K562 (cell line): ENCODE measurements at regions not wholly inside any gene's neighbourhood (a gene's known extent, or its start where the extent isn't known, plus 50 kb on each side); places are given as distances from the start of the nearest gene placed in this dataset.

Source experiments
- ATAC-seq: fragments of 200-7000 bp; cut with Tn5 transposase; 3 replicates; pipeline ENCODE4 v1.9.1; 2020; ENCODE audit warnings: moderate library complexity
- BruUV-seq: library from RNA; stranded (reverse); fragments of 400-500 nt; replicated peaks from 2 replicates; lab custom pipeline; 2021; lab: Mats Ljungman, UMichigan
- CTCF ChIA-PET: fragments of 300-600 bp; formaldehyde crosslinking; extraction: SDS; loops from one replicate; lab custom pipeline; 2021; ENCODE audit warnings: low intra/inter-chr PET ratio; lab: Yijun Ruan, JAX
- POLR2A ChIA-PET: fragments of 300-600, 350-650 bp; sonication (Branson Sonifier 250); formaldehyde crosslinking; extraction: SDS; loops from one replicate; lab custom pipeline; 2021; ENCODE audit warnings: antibody characterized with exemption, inconsistent platforms; lab: Yijun Ruan, JAX
- DNase-seq, 4 experiments: peaks; one replicate each; pipeline versions ENCODE4 v3.0.0 to v3.0.0-alpha.2; 2011 to 2018; ENCODE audit warnings: low spot score in 3 of 4, mixed read lengths in 3 of 4; ENCODE audit errors: extremely low read depth in 1 of 4
- FAIRE-seq: peaks from 2 replicates; lab custom pipeline; 2011; peaks lifted over from hg19 to GRCh38; lab: Jason Lieb, UNC
- H2AFZ ChIP-seq: 2 replicates; pipeline ENCODE4 v1.6.0; 2011; ENCODE audit warnings: low read depth, low read length, control low read depth, inconsistent platforms
- H3K27ac ChIP-seq: fragments of 200-600 bp; 3 replicates; pipeline ENCODE4 v1.8.0; 2011; ENCODE audit warnings: low read depth, mild to moderate bottlenecking, control low read depth, inconsistent platforms, low read length, moderate library complexity, mixed read lengths; ENCODE audit errors: extremely low read depth
- H3K27me3 ChIP-seq, 2 experiments: fragments of 300-600 bp in 1 of 2; 2 replicates in 1 of 2; 3 replicates in 1 of 2; pipeline versions ENCODE4 v1.6.0 to v1.8.0; 2011; ENCODE audit warnings: inconsistent platforms in 2 of 2, low read length in 2 of 2, mild to moderate bottlenecking in 1 of 2, mixed read lengths in 1 of 2, moderate library complexity in 1 of 2; ENCODE audit not compliant: control insufficient read depth in 2 of 2, insufficient read depth in 2 of 2
- H3K36me3 ChIP-seq: fragments of 300-600 bp; 3 replicates; pipeline ENCODE4 v1.8.0; 2011; ENCODE audit warnings: mild to moderate bottlenecking, low read length, inconsistent platforms; ENCODE audit not compliant: control insufficient read depth, insufficient read depth
- H3K4me1 ChIP-seq, 2 experiments: fragments of 200-600 bp in 1 of 2; replicated peaks in 1 of 2; 2 replicates in 1 of 2; 3 replicates in 1 of 2; pipeline versions ENCODE4 v1.5.1 to v1.8.0; 2011; ENCODE audit warnings: inconsistent platforms in 2 of 2, low read length in 2 of 2, mild to moderate bottlenecking in 1 of 2, mixed read lengths in 1 of 2, moderate library complexity in 1 of 2; ENCODE audit not compliant: control insufficient read depth in 2 of 2, insufficient read depth in 2 of 2
- H3K4me2 ChIP-seq: 2 replicates; pipeline ENCODE4 v1.6.1; 2011; ENCODE audit warnings: low read length, control low read depth, inconsistent platforms, mixed read lengths; ENCODE audit not compliant: insufficient read depth
- H3K4me3 ChIP-seq: fragments of 200-600 bp; sonication (generic), shearing (Covaris generic); 2 replicates; pipeline ENCODE4 v1.5.1; 2016; ENCODE audit warnings: control low read depth, inconsistent platforms
- H3K79me2 ChIP-seq: fragments of 200-600 bp; 3 replicates; pipeline ENCODE4 v1.8.0; 2011; ENCODE audit warnings: low read length, inconsistent platforms; ENCODE audit not compliant: control insufficient read depth, insufficient read depth
- H3K9ac ChIP-seq, 2 experiments: 2 replicates each; pipeline versions ENCODE4 v1.6.0 to v1.6.1; 2011; ENCODE audit warnings: low read depth in 2 of 2, low read length in 2 of 2, control low read depth in 1 of 2, inconsistent platforms in 1 of 2, mild to moderate bottlenecking in 1 of 2, mixed read lengths in 1 of 2; ENCODE audit not compliant: insufficient read depth in 1 of 2
- H3K9me1 ChIP-seq: one replicate; pipeline ENCODE4 v1.6.0; 2011; ENCODE audit warnings: inconsistent platforms, mild to moderate bottlenecking, low read length, moderate library complexity; ENCODE audit not compliant: control insufficient read depth, insufficient read depth
- H3K9me3 ChIP-seq: replicated peaks from 2 replicates; pipeline ENCODE4 v1.5.1; 2011; ENCODE audit warnings: low read depth, low read length, inconsistent platforms; ENCODE audit not compliant: control insufficient read depth, insufficient read depth
- H4K20me1 ChIP-seq: replicated peaks from 2 replicates; pipeline ENCODE4 v1.6.1; 2011; ENCODE audit warnings: low read length, inconsistent platforms, mixed read lengths; ENCODE audit not compliant: control insufficient read depth, insufficient read depth
- AFF4 ChIP-seq: sonication (generic); formaldehyde crosslinking; IDR thresholded peaks from 2 replicates; pipeline ENCODE4 v1.8.0; 2023; ENCODE audit warnings: mild to moderate bottlenecking, missing genetic modification reagents
- EZH2 ChIP-seq: IDR thresholded peaks from 2 replicates; pipeline ENCODE4 v1.6.1; 2012; ENCODE audit warnings: low read depth, mild to moderate bottlenecking, inconsistent platforms, low read length, borderline replicate concordance
- KLF6 ChIP-seq: fragments of 250-450 bp; sonication (Bioruptor Pico); IDR thresholded peaks from 2 replicates; pipeline ENCODE4 v1.4.0; 2020; ENCODE audit warnings: mild to moderate bottlenecking, moderate library complexity, borderline replicate concordance
- MXD1 ChIP-seq: fragments of 250-450 bp; sonication (Bioruptor Pico); IDR thresholded peaks from 2 replicates; pipeline ENCODE4 v1.8.0; 2021; ENCODE audit warnings: borderline replicate concordance, mild to moderate bottlenecking, moderate library complexity; ENCODE audit not compliant: poor library complexity, severe bottlenecking
- SMAD3 ChIP-seq: fragments of 450-650 bp; formaldehyde crosslinking; conservative IDR thresholded peaks from 2 replicates; pipeline ENCODE4 v1.4.0; 2020; ENCODE audit warnings: mild to moderate bottlenecking
- TAL1 ChIP-seq: fragments of 450-650 bp; IDR thresholded peaks from 2 replicates; pipeline ENCODE4 v1.6.1; 2016; ENCODE audit warnings: mild to moderate bottlenecking
- ZC3H8 ChIP-seq: fragments of 450-650 bp; IDR thresholded peaks from 2 replicates; pipeline ENCODE4 v1.6.1; 2017
- ZFP30 ChIP-seq: fragments of 250-450 bp; sonication (Bioruptor Pico); IDR thresholded peaks from 2 replicates; pipeline ENCODE4 v1.8.0; 2022; ENCODE audit warnings: moderate library complexity, mild to moderate bottlenecking, inconsistent platforms, borderline replicate concordance
- ZFX ChIP-seq: sonication (generic); formaldehyde crosslinking; IDR thresholded peaks from 2 replicates; pipeline ENCODE4 v1.8.0; 2022; ENCODE audit warnings: mild to moderate bottlenecking, missing genetic modification reagents, moderate library complexity
- ZKSCAN1 ChIP-seq: fragments of 150-350 bp; IDR thresholded peaks from 2 replicates; pipeline ENCODE4 v1.6.1; 2016; ENCODE audit warnings: low read depth, low read length
- ZNF224 ChIP-seq: sonication (generic); formaldehyde crosslinking; IDR thresholded peaks from 2 replicates; pipeline ENCODE4 v1.8.0; 2022; ENCODE audit warnings: mild to moderate bottlenecking, missing genetic modification reagents
- ZNF316 ChIP-seq: fragments of 450-650 bp; IDR thresholded peaks from 2 replicates; pipeline ENCODE4 v1.6.1; 2016
- ZNF511 ChIP-seq: sonication (generic); formaldehyde crosslinking; IDR thresholded peaks from 2 replicates; pipeline ENCODE4 v1.8.0; 2022; ENCODE audit warnings: mild to moderate bottlenecking, missing genetic modification reagents
- WGBS: fragments of 100-300 bp; shearing (Covaris generic); methylation state at CpG from one replicate; pipeline ENCODE4 v1.1.6; 2016; ENCODE audit warnings: low coverage, mixed read lengths; ENCODE audit not compliant: insufficient coverage; ENCODE audit errors: missing lambda C conversion rate; 5-methylcytosine and 5-hydroxymethylcytosine counted together
- in situ Hi-C: fragments of 300-500 bp; cut with MboI; formaldehyde crosslinking; loops from 4 replicates; pipeline ENCODE4 v1.15.0; 2018; ENCODE audit warnings: inconsistent platforms, mixed read lengths
- intact Hi-C: fragments of 100-400 bp; cut with micrococcal nuclease; formaldehyde crosslinking; loops from 2 replicates; pipeline ENCODE4 v1.14.2; 2022

- 63% methylated on average over 1 of the region's 1 CpG for WGBS
- ChIA-PET POLR2A (interaction anchor here (1.4 kb wide), 1 partner anchor 13 kb away, joined by 5 read pairs; no protein-coding TSS in a partner anchor), CTCF (no interaction called here)
- Histone ChIP-seq H3K4me1 (peaks cover 0 to 6% of the 10 kb centered on the region in 2 experiments; a peak in 1 of 5 replicates), H3K27ac (no peak overlapping the region), H2AFZ (no peak overlapping the region), H4K20me1 (no peaks in the 10 kb centered on the region), H3K79me2 (no peaks in the 10 kb centered on the region), H3K9me3 (no peaks in the 10 kb centered on the region), H3K9ac (no peak overlapping the region), H3K9me1 (no peaks in the 10 kb centered on the region), H3K4me2 (no peak overlapping the region), H3K4me3 (no peak overlapping the region), H3K36me3 (no peaks in the 10 kb centered on the region), H3K27me3 (peaks cover 0 to 11% of the 10 kb centered on the region in 2 experiments; a peak in 2 of 5 replicates)
- no peak for TF ChIP-seq ZNF511
- no peak for TF ChIP-seq ZFX (CRISPR knock-in tag)
- no peak for TF ChIP-seq EZH2
- no peak for TF ChIP-seq ZNF316
- TF ChIP-seq AFF4 (CRISPR knock-in tag) = no peak
- no peak for TF ChIP-seq ZC3H8
- TF ChIP-seq TAL1 = no peak
- TF ChIP-seq SMAD3 = no peak
- no peak for TF ChIP-seq ZFP30 (CRISPR knock-in tag)
- no peak for TF ChIP-seq MXD1 (CRISPR knock-in tag)
- TF ChIP-seq ZNF224 (CRISPR knock-in tag) = no peak
- TF ChIP-seq KLF6 (CRISPR knock-in tag) = no peak
- no peak for TF ChIP-seq ZKSCAN1
- DNase-seq = no peak
- no TSS peak for BruUV-seq
- intact Hi-C loops (no loop called here), in situ Hi-C loops (no loop called here)
- FAIRE-seq = no peak
- ATAC-seq = no peak
Measured at GRCh38 chr2:241978670-241979069, 109.1 kb downstream of the RTP5 start.
